HEK293 (cell line): ENCODE measurements at regions not wholly inside any gene's neighbourhood (a gene's known extent, or its start where the extent isn't known, plus 50 kb on each side); places are given as distances from the start of the nearest gene placed in this dataset.

Source experiments
- ZNF121 ChIP-seq: fragments of 450-650 bp; formaldehyde crosslinking; IDR thresholded peaks from 2 replicates; pipeline ENCODE4 v1.5.1; 2016; ENCODE audit warnings: missing biosample characterization, missing genetic modification characterization
- ZNF747 ChIP-seq: fragments of 450-650 bp; formaldehyde crosslinking; IDR thresholded peaks from 2 replicates; pipeline ENCODE4 v1.5.1; 2016; ENCODE audit warnings: missing biosample characterization, missing genetic modification characterization
- TF ChIP-seq, protein P1 (sequence below): fragments of 450-650 bp; formaldehyde crosslinking; IDR thresholded peaks from 2 replicates; pipeline ENCODE4 v1.5.1; 2016; ENCODE audit warnings: missing biosample characterization, missing genetic modification characterization

DNA sequence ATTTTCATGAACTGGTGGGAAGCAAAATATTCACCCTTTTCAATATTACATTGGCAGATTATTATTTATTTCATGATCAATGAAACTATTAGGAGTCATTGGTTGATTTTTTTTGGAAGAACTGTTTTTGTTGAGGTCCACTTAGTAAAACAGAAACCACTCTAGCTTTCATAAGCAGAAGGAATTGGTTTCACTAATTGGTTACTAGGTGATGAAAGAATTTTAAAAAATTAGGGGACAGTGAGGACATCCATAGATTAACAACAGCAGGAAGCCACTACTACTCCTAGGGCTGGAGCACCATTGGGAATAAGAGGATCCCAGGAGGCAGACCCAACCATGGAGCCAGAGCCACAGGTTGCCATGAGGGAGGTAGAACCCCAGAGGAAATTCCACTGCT is 74.4 kb upstream of the KCNA4 start:
- TF ChIP-seq, protein P1, sequence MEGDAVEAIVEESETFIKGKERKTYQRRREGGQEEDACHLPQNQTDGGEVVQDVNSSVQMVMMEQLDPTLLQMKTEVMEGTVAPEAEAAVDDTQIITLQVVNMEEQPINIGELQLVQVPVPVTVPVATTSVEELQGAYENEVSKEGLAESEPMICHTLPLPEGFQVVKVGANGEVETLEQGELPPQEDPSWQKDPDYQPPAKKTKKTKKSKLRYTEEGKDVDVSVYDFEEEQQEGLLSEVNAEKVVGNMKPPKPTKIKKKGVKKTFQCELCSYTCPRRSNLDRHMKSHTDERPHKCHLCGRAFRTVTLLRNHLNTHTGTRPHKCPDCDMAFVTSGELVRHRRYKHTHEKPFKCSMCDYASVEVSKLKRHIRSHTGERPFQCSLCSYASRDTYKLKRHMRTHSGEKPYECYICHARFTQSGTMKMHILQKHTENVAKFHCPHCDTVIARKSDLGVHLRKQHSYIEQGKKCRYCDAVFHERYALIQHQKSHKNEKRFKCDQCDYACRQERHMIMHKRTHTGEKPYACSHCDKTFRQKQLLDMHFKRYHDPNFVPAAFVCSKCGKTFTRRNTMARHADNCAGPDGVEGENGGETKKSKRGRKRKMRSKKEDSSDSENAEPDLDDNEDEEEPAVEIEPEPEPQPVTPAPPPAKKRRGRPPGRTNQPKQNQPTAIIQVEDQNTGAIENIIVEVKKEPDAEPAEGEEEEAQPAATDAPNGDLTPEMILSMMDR, result no peak
- no peak for TF ChIP-seq ZNF121 (tag by site-specific recombination)
- no peak for TF ChIP-seq ZNF747
